Activated naive CD8-positive, alpha-beta T cell treated with anti-CD3 and anti-CD28 coated beads, Interleukin-2, amount 50 U/mL, for 24 hours (primary cell): ENCODE measurements at regions not wholly inside any gene's neighbourhood (a gene's known extent, or its start where the extent isn't known, plus 50 kb on each side); places are given as distances from the start of the nearest gene placed in this dataset.

ENCODE experiments used
- ATAC-seq: fragments of 150-1000 bp; cut with Tn5 transposase; one replicate; pipeline ENCODE4 v1.10.0; 2021
- DNase-seq: peaks from one replicate; pipeline ENCODE4 v3.0.0; 2021
- H3K27ac Mint-ChIP-seq: one replicate; pipeline ENCODE4 v1.8.0; 2021; ENCODE audit warnings: mild to moderate bottlenecking, mixed read lengths
- H3K27me3 Mint-ChIP-seq: one replicate; pipeline ENCODE4 v1.8.0; 2021; ENCODE audit warnings: mixed read lengths
- H3K36me3 Mint-ChIP-seq: one replicate; pipeline ENCODE4 v1.8.0; 2021; ENCODE audit warnings: low read depth, mixed read lengths
- H3K4me1 Mint-ChIP-seq: one replicate; pipeline ENCODE4 v1.8.0; 2021; ENCODE audit warnings: mixed read lengths
- H3K4me3 Mint-ChIP-seq: one replicate; pipeline ENCODE4 v1.8.0; 2021; ENCODE audit warnings: mild to moderate bottlenecking, moderate library complexity, mixed read lengths
- H3K9me3 Mint-ChIP-seq: one replicate; pipeline ENCODE4 v1.8.0; 2021; ENCODE audit warnings: mixed read lengths

DNA sequence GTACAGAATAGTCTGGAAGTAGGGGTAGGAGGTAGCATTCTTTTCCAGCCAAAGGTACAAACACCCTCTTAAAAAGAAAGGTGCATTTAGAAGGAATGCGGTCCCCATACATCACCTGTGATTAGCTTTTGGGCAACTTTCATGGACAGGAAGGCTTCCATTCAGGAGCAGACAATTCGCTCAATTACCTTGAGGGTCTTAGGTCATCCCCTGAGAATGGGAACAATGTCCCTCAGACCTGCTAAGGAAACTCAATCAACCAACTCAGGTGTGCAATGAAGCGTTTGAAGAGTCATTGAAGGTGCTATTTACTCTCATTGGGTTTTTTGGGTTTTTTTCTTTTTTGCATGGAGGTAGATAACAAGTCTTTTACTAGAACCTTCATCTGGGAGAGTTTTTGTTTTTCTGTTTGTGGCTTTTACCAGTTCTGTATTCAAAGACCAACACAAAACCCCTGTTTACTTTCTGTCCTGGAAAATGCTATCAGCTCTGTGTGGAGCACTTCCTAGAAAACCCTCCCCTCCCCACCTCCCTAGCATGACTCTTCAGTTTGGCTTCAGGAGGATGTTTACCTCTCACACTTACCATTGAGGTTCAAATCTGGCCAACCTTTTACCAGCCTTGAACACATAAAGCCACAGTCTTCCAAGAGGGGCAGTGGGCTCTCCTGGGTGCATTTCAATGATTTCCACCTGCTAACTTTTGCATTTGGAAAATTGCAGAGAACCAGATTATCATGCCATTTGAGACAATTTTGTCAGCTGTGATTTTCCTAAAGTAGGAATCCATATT lies 271.2 kb upstream of the PRDM1 start:
- Mint-ChIP-seq H3K4me3 (no peak overlapping the region), H3K9me3 (no peaks in the 10 kb centered on the region), H3K27me3 (peaks cover 10% of the 10 kb centered on the region), H3K36me3 (no peaks in the 10 kb centered on the region), H3K27ac (no peak overlapping the region), H3K4me1 (peaks cover 32% of the 10 kb centered on the region)
- ATAC-seq (no peak), DNase-seq (no peak)

- Mint-ChIP-seq H3K4me3 (no peak overlapping the region), H3K36me3 (no peaks in the 10 kb centered on the region), H3K9me3 (no peaks in the 10 kb centered on the region), H3K4me1 (peaks cover 48% of the 10 kb centered on the region), H3K27me3 (peaks cover 10% of the 10 kb centered on the region), H3K27ac (peak overlapping the region; percentile 55)
- ATAC-seq (no peak), DNase-seq (no peak)
Measured at GRCh38 chr6:105810922-105811482, 275.1 kb upstream of the PRDM1 start.

- DNase-seq (peak; percentile 34), ATAC-seq (peak; percentile 94)
- Mint-ChIP-seq H3K4me3 (no peak overlapping the region), H3K4me1 (peaks cover 42% of the 10 kb centered on the region), H3K27me3 (peaks cover 10% of the 10 kb centered on the region), H3K27ac (peak overlapping the region; percentile 55), H3K9me3 (no peaks in the 10 kb centered on the region), H3K36me3 (no peaks in the 10 kb centered on the region)
Measured at GRCh38 chr6:105810105-105810921, 275.8 kb upstream of the PRDM1 start.

- peaks cover 4% of the 10 kb centered on the region for H3K27me3 Mint-ChIP-seq
- H3K4me1 Mint-ChIP-seq: peaks cover 33% of the 10 kb centered on the region
- H3K36me3 Mint-ChIP-seq: no peaks in the 10 kb centered on the region
- no peaks in the 10 kb centered on the region for H3K9me3 Mint-ChIP-seq
- DNase-seq: no peak
- no peak overlapping the region for H3K27ac Mint-ChIP-seq
- no peak for ATAC-seq
- H3K4me3 Mint-ChIP-seq: no peak overlapping the region
Measured at GRCh38 chr6:105808571-105808970, 277.6 kb upstream of the PRDM1 start.

GRCh38 chr6:105807905-105808304 lies 278.2 kb upstream of the PRDM1 start:
- Mint-ChIP-seq H3K4me3 (no peak overlapping the region), H3K4me1 (peaks cover 33% of the 10 kb centered on the region), H3K9me3 (no peaks in the 10 kb centered on the region), H3K27me3 (peaks cover 4% of the 10 kb centered on the region), H3K27ac (no peak overlapping the region), H3K36me3 (no peaks in the 10 kb centered on the region)
- DNase-seq (no peak), ATAC-seq (no peak)

DNA sequence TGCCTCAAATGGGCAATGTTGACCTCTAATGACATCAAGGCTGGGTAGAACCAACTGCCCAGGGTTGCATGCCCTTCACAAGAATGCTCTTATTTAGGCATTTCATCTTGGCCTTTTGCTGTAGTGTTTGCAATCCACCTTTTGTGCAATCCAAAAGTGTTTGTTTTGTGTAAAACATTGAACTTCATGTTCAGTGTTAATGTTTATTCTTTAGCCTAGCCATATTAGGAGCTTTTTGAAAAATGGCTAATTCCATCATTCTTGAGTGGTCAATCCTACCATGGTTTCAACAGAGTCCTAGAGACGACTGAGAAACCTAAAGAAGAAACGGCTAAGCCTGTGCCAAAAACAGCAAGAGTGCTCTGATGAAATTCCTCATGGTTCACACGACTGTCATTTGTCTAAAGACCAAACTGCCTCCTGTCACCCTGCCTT lies 279.6 kb upstream of the PRDM1 start:
- no peak overlapping the region for H3K27ac Mint-ChIP-seq

DNA sequence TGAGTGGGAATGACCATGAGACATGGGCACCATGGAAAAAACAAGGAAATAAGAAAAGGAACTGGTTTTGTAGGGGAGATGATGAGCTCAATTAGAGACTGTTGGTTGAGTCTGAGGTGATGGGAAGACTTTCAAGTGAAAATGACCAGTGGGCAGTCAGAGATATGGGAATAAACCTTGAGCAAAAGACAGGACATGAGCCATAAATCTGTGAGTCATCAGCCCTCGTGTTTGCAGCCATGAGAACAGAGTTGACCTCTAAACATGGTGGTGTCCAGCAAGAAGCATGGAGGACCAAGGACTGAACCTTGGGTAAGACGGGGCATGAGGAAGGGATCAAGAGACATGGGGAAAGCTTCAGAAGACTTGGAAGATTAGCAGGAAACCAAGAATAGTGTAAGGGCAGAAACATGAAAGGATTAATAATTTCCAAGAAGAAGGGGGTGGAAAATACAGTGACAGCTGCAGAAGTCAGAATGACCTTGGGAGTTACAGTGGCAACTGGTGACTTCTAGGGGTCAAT lies 280.6 kb upstream of the PRDM1 start:
- Mint-ChIP-seq H3K4me1 (peaks cover 26% of the 10 kb centered on the region), H3K4me3 (no peak overlapping the region), H3K9me3 (no peaks in the 10 kb centered on the region), H3K27ac (no peak overlapping the region), H3K36me3 (no peaks in the 10 kb centered on the region), H3K27me3 (peaks cover 4% of the 10 kb centered on the region)
- ATAC-seq: no peak
- no peak for DNase-seq

More for the DNA sequence above, 279.6 kb upstream of the PRDM1 start:
- no peak for ATAC-seq
- Mint-ChIP-seq H3K9me3 (no peaks in the 10 kb centered on the region), H3K36me3 (no peaks in the 10 kb centered on the region), H3K4me3 (no peak overlapping the region), H3K27me3 (peaks cover 4% of the 10 kb centered on the region), H3K4me1 (peaks cover 30% of the 10 kb centered on the region)
- no peak for DNase-seq

- ATAC-seq (no peak), DNase-seq (no peak)
- H3K27ac Mint-ChIP-seq: no peak overlapping the region
- H3K9me3 Mint-ChIP-seq: no peaks in the 10 kb centered on the region
- H3K36me3 Mint-ChIP-seq: no peaks in the 10 kb centered on the region
- peaks cover 15% of the 10 kb centered on the region for H3K4me1 Mint-ChIP-seq
- H3K4me3 Mint-ChIP-seq: no peak overlapping the region
- peaks cover 4% of the 10 kb centered on the region for H3K27me3 Mint-ChIP-seq
Measured at GRCh38 chr6:105804424-105804823, 281.7 kb upstream of the PRDM1 start.

DNA sequence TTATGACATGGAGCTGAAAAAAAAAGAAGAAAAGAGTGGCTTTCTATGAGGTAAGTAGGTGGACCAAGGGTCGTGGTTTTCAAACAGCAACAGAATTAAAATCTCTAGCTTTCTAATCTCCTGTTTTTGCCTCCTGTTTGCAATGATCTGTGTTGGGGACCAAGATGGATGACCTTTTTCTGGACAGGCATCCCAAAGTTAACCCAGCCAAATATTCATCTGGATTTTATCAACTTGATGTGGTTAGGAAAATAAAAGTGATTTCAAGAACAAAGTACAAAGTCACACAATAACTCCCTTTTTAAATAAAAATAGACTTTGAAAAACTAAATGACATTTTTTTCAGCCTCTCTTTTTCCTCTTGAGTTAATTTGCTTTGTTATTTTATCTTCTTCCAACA lies 282.1 kb upstream of the PRDM1 start:
- no peak for ATAC-seq
- Mint-ChIP-seq H3K9me3 (no peaks in the 10 kb centered on the region), H3K4me3 (no peak overlapping the region), H3K27me3 (peaks cover 2% of the 10 kb centered on the region), H3K27ac (no peak overlapping the region), H3K36me3 (no peaks in the 10 kb centered on the region), H3K4me1 (peaks cover 11% of the 10 kb centered on the region)
- no peak for DNase-seq

- no peak for ATAC-seq
- no peak for DNase-seq
- no peak overlapping the region for H3K27ac Mint-ChIP-seq
- peaks cover 2% of the 10 kb centered on the region for H3K27me3 Mint-ChIP-seq
- no peak overlapping the region for H3K4me3 Mint-ChIP-seq
- no peaks in the 10 kb centered on the region for H3K9me3 Mint-ChIP-seq
- H3K4me1 Mint-ChIP-seq: peaks cover 5% of the 10 kb centered on the region
- no peaks in the 10 kb centered on the region for H3K36me3 Mint-ChIP-seq
Measured at GRCh38 chr6:105803442-105803841, 282.7 kb upstream of the PRDM1 start.

DNA sequence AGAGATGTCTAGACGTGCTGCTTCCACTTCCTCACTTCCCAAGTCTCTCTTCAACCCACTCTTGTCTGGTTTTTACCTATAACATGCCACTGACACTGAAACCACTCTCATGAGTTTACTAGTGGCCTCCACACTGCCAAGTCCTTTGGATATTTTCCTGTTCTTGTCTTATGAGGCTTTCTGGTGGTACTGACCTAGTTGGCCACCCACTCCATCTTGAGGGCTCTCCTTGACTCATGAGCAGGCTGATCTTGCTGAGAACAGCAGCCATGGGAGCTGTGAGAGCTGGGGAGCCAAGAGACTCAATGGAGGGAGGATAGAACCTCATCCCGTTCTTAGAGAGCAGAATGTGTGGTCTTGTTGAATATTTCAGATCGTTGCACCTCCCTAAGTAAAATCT lies 283.4 kb upstream of the PRDM1 start:
- Mint-ChIP-seq H3K4me1 (no peaks in the 10 kb centered on the region), H3K36me3 (no peaks in the 10 kb centered on the region), H3K27ac (no peak overlapping the region), H3K9me3 (no peaks in the 10 kb centered on the region), H3K4me3 (no peak overlapping the region), H3K27me3 (peaks cover 2% of the 10 kb centered on the region)
- DNase-seq: no peak
- ATAC-seq: no peak

DNA sequence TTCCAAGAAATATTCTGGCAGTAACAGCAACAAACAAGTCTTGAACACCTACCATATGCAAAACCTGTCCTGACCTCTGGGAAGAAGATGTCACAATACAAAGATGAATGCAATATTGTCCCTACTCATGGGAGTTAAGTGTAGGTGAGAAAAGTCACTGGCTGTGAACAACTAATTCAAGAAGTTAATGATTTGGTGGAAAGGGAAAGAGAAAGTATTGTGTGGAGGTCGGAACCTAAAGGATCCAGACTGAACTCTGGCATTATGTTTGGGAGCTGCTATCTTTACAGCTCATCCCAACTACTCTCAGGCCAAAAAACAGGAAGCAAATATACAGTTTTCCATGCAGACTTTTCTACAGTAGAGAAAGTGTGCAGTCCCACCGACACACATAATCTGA lies 285.3 kb upstream of the PRDM1 start:
- Mint-ChIP-seq H3K27ac (no peak overlapping the region), H3K4me3 (no peak overlapping the region), H3K9me3 (no peaks in the 10 kb centered on the region), H3K27me3 (peaks cover 2% of the 10 kb centered on the region), H3K4me1 (peaks cover 5% of the 10 kb centered on the region), H3K36me3 (no peaks in the 10 kb centered on the region)
- no peak for DNase-seq
- no peak for ATAC-seq

- H3K4me1 Mint-ChIP-seq: peaks cover 10% of the 10 kb centered on the region
- DNase-seq (no peak), ATAC-seq (peak; percentile 21)
- H3K4me3 Mint-ChIP-seq: no peak overlapping the region
- H3K9me3 Mint-ChIP-seq: no peaks in the 10 kb centered on the region
- no peaks in the 10 kb centered on the region for H3K36me3 Mint-ChIP-seq
- H3K27ac Mint-ChIP-seq: no peak overlapping the region
- peaks cover 2% of the 10 kb centered on the region for H3K27me3 Mint-ChIP-seq
Measured at GRCh38 chr6:105800398-105800797, 285.7 kb upstream of the PRDM1 start.

GRCh38 chr6:105799056-105799455 lies 287.1 kb upstream of the PRDM1 start:
- Mint-ChIP-seq H3K27me3 (peaks cover 2% of the 10 kb centered on the region), H3K36me3 (no peaks in the 10 kb centered on the region), H3K4me1 (peaks cover 21% of the 10 kb centered on the region), H3K9me3 (no peaks in the 10 kb centered on the region), H3K27ac (no peak overlapping the region), H3K4me3 (no peak overlapping the region)
- DNase-seq (no peak), ATAC-seq (no peak)
